ENCODE measurements at regions not wholly inside any gene's neighbourhood (a gene's known extent, or its start where the extent isn't known, plus 50 kb on each side); places are given as distances from the start of the nearest gene placed in this dataset.
"Not testable (repeated sequence)": the region's sequence is repeated elsewhere in the genome, so short reads cannot be mapped to it uniquely, and the experiment has no call there.

- no peak for DNase-seq (ENCODE audit: low read depth, low spot score)
Measured at GRCh38 chr2:146709004-146709403, 1135.8 kb upstream of the ACVR2A start.

GRCh38 chr2:146701183-146701582 is 1143.6 kb upstream of the ACVR2A start:
- no peak for DNase-seq (ENCODE audit: low read depth, low spot score)

GRCh38 chr2:146697307-146697706 is 1147.5 kb upstream of the ACVR2A start:
- DNase-seq (ENCODE audit: low read depth, low spot score): no peak

- not testable (repeated sequence) for DNase-seq (ENCODE audit: low read depth, low spot score)
Measured at GRCh38 chr2:146696787-146697186, 1148.0 kb upstream of the ACVR2A start.

GRCh38 chr2:146681991-146682390 is 1162.8 kb upstream of the ACVR2A start:
- DNase-seq (ENCODE audit: low read depth, low spot score): no peak

- no peak for DNase-seq (ENCODE audit: low read depth, low spot score)
Measured at GRCh38 chr2:146678516-146678915, 1166.3 kb upstream of the ACVR2A start.

GRCh38 chr2:146677280-146677679 is 1167.5 kb upstream of the ACVR2A start:
- no peak for DNase-seq (ENCODE audit: low read depth, low spot score)

GRCh38 chr2:146669735-146670134 is 1175.1 kb upstream of the ACVR2A start:
- no peak for DNase-seq (ENCODE audit: low read depth, low spot score)

- DNase-seq (ENCODE audit: low read depth, low spot score): no peak
Measured at GRCh38 chr2:146666340-146666739, 1178.5 kb upstream of the ACVR2A start.

GRCh38 chr2:146665800-146666199 is 1179.0 kb upstream of the ACVR2A start:
- no peak for DNase-seq (ENCODE audit: low read depth, low spot score)

GRCh38 chr2:146661473-146662096 is 1183.2 kb upstream of the ACVR2A start:
- no peak for DNase-seq (ENCODE audit: low read depth, low spot score)

- no peak for DNase-seq (ENCODE audit: low read depth, low spot score)
Measured at GRCh38 chr2:146659976-146660375, 1184.9 kb upstream of the ACVR2A start.

GRCh38 chr2:146652311-146652710 is 1192.5 kb upstream of the ACVR2A start:
- no peak for DNase-seq (ENCODE audit: low read depth, low spot score)

GRCh38 chr2:146651361-146651760 is 1193.5 kb upstream of the ACVR2A start:
- DNase-seq (ENCODE audit: low read depth, low spot score): no peak

- DNase-seq (ENCODE audit: low read depth, low spot score): no peak
Measured at GRCh38 chr2:146642066-146642465, 1202.8 kb upstream of the ACVR2A start.

- no peak for DNase-seq (ENCODE audit: low read depth, low spot score)
Measured at GRCh38 chr2:146634230-146635097, 1210.4 kb upstream of the ACVR2A start.

GRCh38 chr2:146633159-146633558 is 1211.7 kb upstream of the ACVR2A start:
- no peak for DNase-seq (ENCODE audit: low read depth, low spot score)

GRCh38 chr2:146632707-146633106 is 1212.1 kb upstream of the ACVR2A start:
- no peak for DNase-seq (ENCODE audit: low read depth, low spot score)

- no peak for DNase-seq (ENCODE audit: low read depth, low spot score)
Measured at GRCh38 chr2:146624430-146625160, 1220.2 kb upstream of the ACVR2A start.

- DNase-seq (ENCODE audit: low read depth, low spot score): no peak
Measured at GRCh38 chr2:146623771-146624170, 1221.1 kb upstream of the ACVR2A start.

- DNase-seq (ENCODE audit: low read depth, low spot score): no peak
Measured at GRCh38 chr2:146621656-146622055, 1223.2 kb upstream of the ACVR2A start.

GRCh38 chr2:146615778-146616177 is 1229.1 kb upstream of the ACVR2A start:
- no peak for DNase-seq (ENCODE audit: low read depth, low spot score)
